ENCODE measurements at regions not wholly inside any gene's neighbourhood (a gene's known extent, or its start where the extent isn't known, plus 50 kb on each side); places are given as distances from the start of the nearest gene placed in this dataset.
"Not testable (repeated sequence)": the region's sequence is repeated elsewhere in the genome, so short reads cannot be mapped to it uniquely, and the experiment has no call there.

DNA sequence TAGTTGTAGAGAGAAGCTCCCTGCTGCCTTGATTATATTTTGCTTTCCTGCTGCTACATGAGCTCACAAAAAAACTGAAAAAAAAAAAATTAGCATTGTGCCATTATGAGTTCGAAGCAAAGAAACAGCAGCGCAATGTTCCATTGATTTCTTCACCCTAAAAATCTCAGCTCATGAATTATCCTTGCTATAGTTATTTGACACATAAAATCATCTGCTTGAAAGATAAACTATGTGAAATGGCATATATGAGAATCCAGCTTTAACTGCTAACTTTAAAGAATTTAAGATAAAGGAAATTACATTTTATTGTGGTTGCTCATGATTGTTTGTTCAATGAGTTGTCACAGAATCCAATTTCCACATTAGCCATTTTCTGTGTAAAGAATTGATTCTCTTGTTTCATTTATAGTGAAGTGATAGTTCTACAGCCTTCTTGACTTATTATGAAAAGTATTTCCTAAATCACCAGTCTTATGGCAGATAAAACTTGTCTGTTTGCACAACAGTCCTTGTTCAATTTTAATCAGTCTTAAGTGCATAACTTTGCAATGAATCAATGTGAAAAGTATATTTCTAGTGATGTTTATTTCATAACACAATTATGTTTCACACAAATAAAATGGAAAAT lies 1275.0 kb upstream of the CDH9 start:
- DNase-seq, result no peak

DNA sequence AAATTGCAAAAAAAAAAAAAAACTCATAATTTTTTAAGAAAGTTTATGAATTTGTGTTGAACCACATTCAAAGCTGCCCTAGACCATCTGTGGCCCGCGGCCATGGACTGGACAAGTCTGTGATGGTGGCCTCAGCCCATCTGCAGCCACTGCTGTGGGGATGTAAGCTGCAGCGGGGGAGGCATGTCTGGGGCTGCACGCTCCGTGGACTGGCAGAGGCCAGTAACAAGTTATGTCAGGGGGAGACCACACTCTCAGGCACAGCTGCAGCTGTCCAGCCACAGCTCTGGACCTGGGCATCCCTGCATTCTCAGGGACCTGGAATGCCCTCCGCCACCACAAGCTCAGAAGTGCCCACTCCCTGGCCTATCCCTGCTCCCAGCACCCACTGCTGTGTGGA lies 1272.3 kb upstream of the CDH9 start:
- DNase-seq, result no peak

DNA sequence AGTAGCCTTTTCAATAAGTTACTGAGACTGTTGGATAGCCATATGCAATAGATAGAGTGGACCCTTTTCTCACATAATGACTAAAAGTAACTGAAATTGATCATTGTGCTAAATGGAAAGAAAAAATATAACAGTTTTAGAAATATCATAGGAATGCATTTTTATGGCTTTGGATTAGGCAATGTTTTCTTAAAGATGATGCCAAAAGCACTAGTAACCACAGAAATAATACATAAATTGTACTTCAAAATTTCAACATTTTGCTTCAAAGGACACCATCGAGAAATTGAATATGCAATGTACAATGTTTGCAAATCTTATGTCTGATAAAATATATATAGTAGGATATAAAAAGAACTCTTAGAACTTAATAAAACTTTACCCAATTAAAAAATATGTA lies 1267.5 kb upstream of the CDH9 start:
- DNase-seq, result no peak

GRCh38 chr5:28301712-28302111 lies 1263.3 kb upstream of the CDH9 start:
- DNase-seq, result no peak

GRCh38 chr5:28296254-28297013 lies 1258.0 kb upstream of the CDH9 start:
- no peak for DNase-seq

DNA sequence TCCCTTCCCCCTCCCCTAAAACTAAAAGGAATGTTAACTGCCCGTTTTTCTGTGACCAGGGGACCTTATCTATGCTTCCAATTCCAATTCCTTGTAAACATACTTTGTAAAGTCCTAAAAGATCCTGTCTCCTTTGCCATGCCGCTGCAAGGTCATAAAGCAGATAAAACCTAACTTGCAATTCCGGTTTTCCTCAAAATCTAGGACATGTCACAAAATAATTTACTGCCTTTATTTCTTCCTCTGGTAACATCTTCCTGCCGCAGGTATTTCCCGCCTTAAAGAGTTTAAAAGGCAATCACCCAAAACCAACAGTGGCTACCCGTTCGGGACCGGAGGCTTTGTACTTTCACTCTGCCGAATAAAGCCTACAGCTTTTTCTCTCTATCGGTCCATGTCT lies 1248.6 kb upstream of the CDH9 start:
- DNase-seq, result not testable (repeated sequence)

GRCh38 chr5:28286566-28286965 lies 1248.2 kb upstream of the CDH9 start:
- DNase-seq, result no peak

- DNase-seq, result no peak
Measured at GRCh38 chr5:28284788-28285187, 1246.4 kb upstream of the CDH9 start.

- no peak for DNase-seq
Measured at GRCh38 chr5:28281351-28281750, 1243.0 kb upstream of the CDH9 start.

GRCh38 chr5:28275931-28276330 lies 1237.5 kb upstream of the CDH9 start:
- no peak for DNase-seq

DNA sequence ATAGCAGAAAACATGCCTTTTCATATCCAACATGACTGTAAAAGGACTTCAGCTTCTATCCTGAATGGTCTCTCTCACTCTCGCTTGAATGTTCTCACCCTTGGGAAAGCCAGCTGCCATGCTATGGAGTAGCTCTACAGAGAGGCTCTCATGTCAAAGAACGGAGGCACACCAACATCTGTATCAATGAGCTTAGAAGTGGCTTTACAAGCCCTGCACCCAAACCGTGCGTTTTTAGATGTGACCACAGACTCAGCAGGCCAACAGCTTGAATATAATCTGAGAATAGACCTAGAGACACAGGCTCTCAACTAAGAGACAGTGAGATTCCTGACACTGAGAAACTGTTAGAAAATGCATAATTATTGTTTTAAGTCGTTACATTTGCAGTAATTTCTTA lies 1231.6 kb upstream of the CDH9 start:
- DNase-seq, result no peak

DNA sequence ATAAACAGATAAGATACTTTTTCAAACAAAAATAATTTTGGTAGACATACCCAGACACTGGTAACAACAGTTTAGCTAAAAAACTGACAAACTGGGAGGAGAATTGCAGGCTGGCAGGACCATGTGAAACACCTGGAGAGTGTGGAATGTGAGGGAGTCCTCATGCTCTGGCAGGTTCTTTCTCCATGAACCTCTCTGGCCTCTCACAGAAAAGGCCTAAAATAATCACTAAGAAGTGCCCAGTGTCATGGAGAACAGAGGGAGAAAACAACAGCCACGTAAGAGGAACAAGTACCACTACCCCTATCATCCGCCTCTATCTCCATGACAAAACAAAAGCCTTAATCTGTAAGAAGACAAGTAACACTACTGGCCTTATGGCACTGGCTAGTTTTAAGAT lies 1227.5 kb upstream of the CDH9 start:
- no peak for DNase-seq

- DNase-seq, result no peak
Measured at GRCh38 chr5:28254846-28255245, 1216.5 kb upstream of the CDH9 start.

DNA sequence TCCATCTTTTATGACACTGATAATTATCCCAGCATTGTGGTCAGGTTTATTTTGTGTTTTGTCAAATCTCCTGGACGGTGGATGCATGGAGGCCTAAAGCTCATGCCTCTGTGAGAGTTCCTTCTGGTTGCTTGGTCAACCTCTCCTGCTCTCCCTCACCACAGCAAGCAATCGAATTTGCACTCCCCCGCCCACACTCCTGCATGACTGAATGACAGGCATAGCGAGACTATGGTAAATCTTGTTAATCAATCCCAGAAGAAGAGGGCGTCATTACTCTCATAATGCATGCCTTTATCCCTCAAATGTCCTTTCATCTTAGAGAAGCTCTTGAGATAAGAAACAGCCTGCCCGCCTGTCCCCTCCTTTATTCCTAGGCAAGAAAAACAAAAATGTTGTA lies 1215.0 kb upstream of the CDH9 start:
- DNase-seq, result no peak

- DNase-seq, result no peak
Measured at GRCh38 chr5:28249771-28250415, 1211.5 kb upstream of the CDH9 start.

DNA sequence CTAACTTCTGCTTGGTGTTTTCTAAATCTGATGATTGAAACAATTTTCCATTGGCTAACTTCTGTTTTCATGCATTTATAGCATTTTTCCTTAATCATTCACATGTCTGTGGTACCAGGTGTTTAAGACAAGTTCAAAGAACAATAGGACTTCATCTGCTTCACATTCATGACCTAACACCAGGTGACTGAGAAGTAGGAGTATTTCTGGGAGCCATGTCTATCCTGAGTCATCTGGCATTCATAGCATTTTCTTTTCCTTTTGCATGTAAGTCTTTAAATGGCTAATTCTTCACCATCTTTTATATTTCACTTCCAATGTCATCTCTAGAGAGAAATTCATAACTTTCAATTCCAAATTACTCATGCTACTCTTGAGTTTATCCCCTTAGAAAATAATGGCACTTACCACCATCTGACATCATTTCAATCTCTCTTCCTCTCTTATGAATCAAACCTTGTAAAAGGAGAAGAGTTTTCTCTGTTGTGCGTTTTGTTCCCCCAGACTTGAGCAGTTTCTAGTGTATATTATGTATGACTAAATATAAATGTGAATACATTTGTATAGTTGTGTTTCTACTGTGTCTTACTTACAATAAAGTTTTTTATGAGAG lies 1196.1 kb upstream of the CDH9 start:
- DNase-seq, result no peak

DNA sequence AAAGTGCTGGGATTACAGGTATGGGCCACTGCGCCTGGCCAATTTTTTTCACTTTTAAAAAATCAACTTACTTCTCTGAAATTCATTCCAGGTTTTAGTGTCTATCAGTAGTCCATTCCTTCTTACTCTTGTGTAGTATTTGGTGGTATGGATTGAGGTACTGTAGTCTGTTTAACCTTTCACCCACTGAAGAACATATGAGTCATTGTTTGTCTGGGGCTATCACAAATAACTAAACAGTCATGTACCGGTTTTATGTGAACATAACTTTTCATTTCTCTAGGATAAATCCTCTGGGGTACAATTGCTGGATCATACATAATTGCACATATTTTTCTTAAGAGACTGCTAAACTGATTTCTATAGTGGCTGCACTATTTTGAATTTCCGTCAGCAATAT lies 1188.0 kb upstream of the CDH9 start:
- DNase-seq, result no peak

- no peak for DNase-seq
Measured at GRCh38 chr5:28219539-28219938, 1181.2 kb upstream of the CDH9 start.

DNA sequence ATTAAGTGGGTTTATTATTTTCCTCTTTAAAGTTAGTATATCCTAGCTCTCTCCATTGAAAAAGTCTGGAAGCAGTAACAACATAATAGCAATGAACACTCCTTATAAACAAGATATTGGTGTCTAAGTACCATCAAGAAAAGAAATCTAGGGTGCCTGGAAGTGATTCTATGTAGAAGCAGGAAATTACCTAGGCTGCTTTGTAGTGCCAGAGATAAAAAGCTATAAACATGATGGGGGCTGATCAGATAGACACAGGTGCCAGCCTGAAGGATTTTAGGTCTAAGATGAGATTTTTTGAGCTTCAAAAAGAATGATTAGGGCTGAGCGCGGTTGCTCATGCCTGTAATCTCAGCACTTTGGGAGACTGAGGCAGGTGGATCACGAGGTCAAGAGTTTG lies 1179.3 kb upstream of the CDH9 start:
- DNase-seq, result no peak

DNA sequence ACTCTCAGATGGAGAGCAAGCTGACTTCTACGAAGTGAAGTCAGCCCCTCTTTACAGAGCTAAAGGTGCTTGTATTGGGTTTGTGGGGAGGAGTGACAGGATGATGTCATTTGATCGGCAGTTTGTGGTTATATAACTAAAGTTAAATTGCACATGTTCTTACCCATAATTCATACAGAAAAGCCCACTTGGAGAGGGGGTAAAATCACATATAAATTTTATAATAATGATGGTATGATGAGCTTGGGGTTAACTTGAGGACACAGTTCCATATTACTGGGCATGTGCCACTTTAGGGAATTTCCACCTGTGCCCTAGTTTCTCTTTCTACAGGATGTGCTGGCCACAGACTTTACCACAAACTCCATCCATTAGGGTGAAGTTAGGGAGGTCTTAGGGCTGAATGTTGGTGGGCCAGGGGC lies 1178.6 kb upstream of the CDH9 start:
- DNase-seq, result no peak

GRCh38 chr5:28215091-28215490 lies 1176.7 kb upstream of the CDH9 start:
- no peak for DNase-seq

- no peak for DNase-seq
Measured at GRCh38 chr5:28214292-28214691, 1175.9 kb upstream of the CDH9 start.

DNA sequence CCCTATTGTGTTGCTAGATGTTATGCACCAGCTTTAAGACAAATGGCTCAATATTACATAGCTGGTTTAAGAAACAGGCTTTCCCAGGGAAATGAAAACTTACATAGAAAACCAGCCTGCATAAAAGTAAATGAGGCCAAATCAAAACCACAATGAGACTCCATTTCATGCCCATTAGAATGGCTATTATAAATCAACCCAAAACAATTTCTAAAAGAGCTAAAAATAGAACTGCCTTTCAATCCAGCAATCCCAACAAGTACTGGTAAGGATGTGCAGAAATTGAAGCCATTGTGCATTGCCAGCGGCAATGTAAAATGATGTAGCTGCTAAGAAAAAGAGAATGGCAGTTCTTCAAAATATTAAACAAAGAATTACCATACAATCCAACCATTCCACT lies 1170.0 kb upstream of the CDH9 start:
- DNase-seq, result no peak
